ENCODE measurements at regions not wholly inside any gene's neighbourhood (a gene's known extent, or its start where the extent isn't known, plus 50 kb on each side); places are given as distances from the start of the nearest gene placed in this dataset.
"Not testable (repeated sequence)": the region's sequence is repeated elsewhere in the genome, so short reads cannot be mapped to it uniquely, and the experiment has no call there.

GRCh38 chr7:15068324-15068723, 165.8 kb upstream of the DGKB start:
- Histone ChIP-seq H3K36me3 (replicated peaks in 1 of 2; ENCODE audit: control extremely low read depth in 1 of 2, control insufficient read depth in 1 of 2, extremely low read depth in 1 of 2, insufficient read depth in 2 of 2, low read length in 1 of 2) (no peaks in the 10 kb centered on the region), H3K4me1 (ENCODE audit: control insufficient read depth in 2 of 2, insufficient read depth in 2 of 2, low read length in 2 of 2) (no peaks in the 10 kb centered on the region), H3K79me2 (ENCODE audit: control insufficient read depth, insufficient read depth, low read length) (no peaks in the 10 kb centered on the region), H3K27me3 (replicated peaks in 1 of 4; ENCODE audit: control extremely low read depth in 1 of 4, control insufficient read depth in 3 of 4, insufficient read depth in 4 of 4, low read length in 3 of 4) (no peaks in the 10 kb centered on the region), H3K4me3 (ENCODE audit: control extremely low read depth in 1 of 5, extremely low read depth in 1 of 5, insufficient read depth in 1 of 5, low read depth in 2 of 5, low read length in 4 of 5) (no peak overlapping the region), H3K27ac (ENCODE audit: low read length in 2 of 2) (no peak overlapping the region), H4K20me1 (ENCODE audit: control insufficient read depth, insufficient read depth, low read length, poor library complexity, severe bottlenecking) (no peaks in the 10 kb centered on the region), H2AFZ (ENCODE audit: insufficient read depth, low read depth, low read length, poor library complexity, severe bottlenecking) (no peak overlapping the region), H3K4me2 (replicated peaks; ENCODE audit: low read depth, low read length, poor library complexity, severe bottlenecking) (no peak overlapping the region), H3K9ac (ENCODE audit: low read length) (no peak overlapping the region), H3K9me3 (ENCODE audit: control extremely low read depth in 1 of 3, control insufficient read depth in 2 of 3, insufficient read depth in 1 of 3, low read length in 2 of 3) (no peaks in the 10 kb centered on the region)
- H3K9me3 Mint-ChIP-seq (ENCODE audit: insufficient read depth): peaks cover 4% of the 10 kb centered on the region
- ChIA-PET CTCF (no interaction called here), POLR2A (no interaction called here)
- no peak overlapping the region for H3K4me3 Mint-ChIP-seq
- ATAC-seq (ENCODE audit: low read depth): no peak
- no peak overlapping the region for H3K27ac Mint-ChIP-seq
- H3K4me1 Mint-ChIP-seq: no peaks in the 10 kb centered on the region
- TF ChIP-seq CTCF (IDR thresholded peaks at IDR 0.05) (no peak), EZH2 (IDR thresholded peaks at IDR 0.05; ENCODE audit: borderline replicate concordance, insufficient read depth, low read depth, low read length, poor library complexity, severe bottlenecking) (no peak)
- intact Hi-C loops (cut with micrococcal nuclease): no loop called here
- DNase-seq: no peak
- no CpG with 5 or more reads among the region's 1 CpG for WGBS (ENCODE audit: insufficient coverage)
- no peaks in the 10 kb centered on the region for H3K27me3 Mint-ChIP-seq

DNA sequence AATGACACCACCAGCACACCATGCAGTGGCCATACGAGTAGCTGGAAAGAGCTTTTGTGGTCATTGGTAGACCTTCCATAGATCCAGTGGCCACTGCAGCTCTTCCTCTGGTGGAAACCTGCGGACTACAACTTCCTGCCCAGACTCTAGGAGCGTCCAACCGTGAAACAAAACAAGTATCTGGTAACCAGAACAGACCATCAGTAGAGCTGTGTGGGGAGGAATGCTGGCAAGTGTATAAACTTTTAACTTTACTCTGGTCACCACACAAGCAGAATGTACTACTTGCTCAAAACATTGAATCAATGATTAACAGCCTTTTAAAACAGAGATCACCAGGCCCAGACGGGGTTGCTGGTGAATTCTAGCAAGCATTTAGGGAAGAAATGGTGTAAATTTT, 154.7 kb upstream of the DGKB start:
- Mint-ChIP-seq H3K4me1 (no peaks in the 10 kb centered on the region), H3K4me3 (no peak overlapping the region), H3K9me3 (ENCODE audit: insufficient read depth) (peaks cover 2% of the 10 kb centered on the region), H3K27me3 (no peaks in the 10 kb centered on the region), H3K27ac (no peak overlapping the region)
- ChIA-PET POLR2A (no interaction called here), CTCF (no interaction called here)
- DNase-seq (no peak), ATAC-seq (ENCODE audit: low read depth) (no peak)
- Histone ChIP-seq H3K27ac (ENCODE audit: low read length in 2 of 2) (no peak overlapping the region), H3K4me2 (replicated peaks; ENCODE audit: low read depth, low read length, poor library complexity, severe bottlenecking) (no peak overlapping the region), H3K79me2 (ENCODE audit: control insufficient read depth, insufficient read depth, low read length) (no peaks in the 10 kb centered on the region), H3K27me3 (replicated peaks in 1 of 4; ENCODE audit: control extremely low read depth in 1 of 4, control insufficient read depth in 3 of 4, insufficient read depth in 4 of 4, low read length in 3 of 4) (no peaks in the 10 kb centered on the region), H2AFZ (ENCODE audit: insufficient read depth, low read depth, low read length, poor library complexity, severe bottlenecking) (no peak overlapping the region), H4K20me1 (ENCODE audit: control insufficient read depth, insufficient read depth, low read length, poor library complexity, severe bottlenecking) (no peaks in the 10 kb centered on the region), H3K4me3 (ENCODE audit: control extremely low read depth in 1 of 5, extremely low read depth in 1 of 5, insufficient read depth in 1 of 5, low read depth in 2 of 5, low read length in 4 of 5) (no peak overlapping the region), H3K9me3 (ENCODE audit: control extremely low read depth in 1 of 3, control insufficient read depth in 2 of 3, insufficient read depth in 1 of 3, low read length in 2 of 3) (peaks cover 0 to 7% (median 0%) of the 10 kb centered on the region in 3 donors), H3K9ac (ENCODE audit: low read length) (no peak overlapping the region), H3K4me1 (ENCODE audit: control insufficient read depth in 2 of 2, insufficient read depth in 2 of 2, low read length in 2 of 2) (no peaks in the 10 kb centered on the region), H3K36me3 (replicated peaks in 1 of 2; ENCODE audit: control extremely low read depth in 1 of 2, control insufficient read depth in 1 of 2, extremely low read depth in 1 of 2, insufficient read depth in 2 of 2, low read length in 1 of 2) (no peaks in the 10 kb centered on the region)
- WGBS (ENCODE audit: insufficient coverage): 55% methylated on average over 1 of the region's 5 CpGs
- intact Hi-C loops (cut with micrococcal nuclease): no loop called here
- TF ChIP-seq CTCF (IDR thresholded peaks at IDR 0.05): no peak
- TF ChIP-seq EZH2 (IDR thresholded peaks at IDR 0.05; ENCODE audit: borderline replicate concordance, insufficient read depth, low read depth, low read length, poor library complexity, severe bottlenecking): no peak

DNA sequence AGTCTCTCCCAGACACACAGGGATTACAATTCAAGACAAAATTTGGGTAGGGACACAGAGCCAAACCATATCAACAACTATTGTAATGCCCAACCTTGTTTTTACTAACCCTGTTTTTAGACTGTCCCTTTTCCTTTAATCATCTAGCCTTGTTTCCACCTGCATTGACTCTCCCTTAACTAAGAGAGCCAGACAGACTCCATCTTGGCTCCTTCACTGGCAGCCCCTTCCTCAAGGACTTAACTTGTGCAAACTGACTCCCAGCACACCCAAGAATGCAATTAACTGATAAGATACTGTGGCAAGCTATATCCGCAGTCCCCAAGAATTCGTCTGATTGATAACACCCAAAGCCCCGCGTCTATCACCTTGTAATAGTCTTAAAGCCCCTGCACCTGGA, 151.8 kb upstream of the DGKB start:
- H3K9me3 ChIP-seq (ENCODE audit: control extremely low read depth in 1 of 3, control insufficient read depth in 2 of 3, insufficient read depth in 1 of 3, low read length in 2 of 3); H4K20me1 ChIP-seq (ENCODE audit: control insufficient read depth, insufficient read depth, low read length, poor library complexity, severe bottlenecking); H3K4me2 ChIP-seq (replicated peaks; ENCODE audit: low read depth, low read length, poor library complexity, severe bottlenecking); H3K27me3 Mint-ChIP-seq; CTCF ChIA-PET; H2AFZ ChIP-seq (ENCODE audit: insufficient read depth, low read depth, low read length, poor library complexity, severe bottlenecking); H3K27me3 ChIP-seq (replicated peaks in 1 of 4; ENCODE audit: control extremely low read depth in 1 of 4, control insufficient read depth in 3 of 4, insufficient read depth in 4 of 4, low read length in 3 of 4); H3K4me1 ChIP-seq (ENCODE audit: control insufficient read depth in 2 of 2, insufficient read depth in 2 of 2, low read length in 2 of 2); H3K36me3 ChIP-seq (replicated peaks in 1 of 2; ENCODE audit: control extremely low read depth in 1 of 2, control insufficient read depth in 1 of 2, extremely low read depth in 1 of 2, insufficient read depth in 2 of 2, low read length in 1 of 2); DNase-seq; H3K9me3 Mint-ChIP-seq (ENCODE audit: insufficient read depth); H3K79me2 ChIP-seq (ENCODE audit: control insufficient read depth, insufficient read depth, low read length); POLR2A ChIA-PET; ATAC-seq (ENCODE audit: low read depth); H3K27ac Mint-ChIP-seq; H3K27ac ChIP-seq (ENCODE audit: low read length in 2 of 2); H3K4me3 ChIP-seq (ENCODE audit: control extremely low read depth in 1 of 5, extremely low read depth in 1 of 5, insufficient read depth in 1 of 5, low read depth in 2 of 5, low read length in 4 of 5); H3K4me1 Mint-ChIP-seq; H3K9ac ChIP-seq (ENCODE audit: low read length); H3K4me3 Mint-ChIP-seq; intact Hi-C loops (cut with micrococcal nuclease): not testable (repeated sequence)
- WGBS (ENCODE audit: insufficient coverage): no CpG with 5 or more reads among the region's 4 CpGs

All from B cell (primary cell).